T-helper 2 cell (primary cell): ENCODE measurements at regions not wholly inside any gene's neighbourhood (a gene's known extent, or its start where the extent isn't known, plus 50 kb on each side); places are given as distances from the start of the nearest gene placed in this dataset.
A peak's percentile ranks its signal among the peaks of the same experiment; 100 is the strongest.
"Not testable (repeated sequence)": the region's sequence is repeated elsewhere in the genome, so short reads cannot be mapped to it uniquely, and the experiment has no call there.

Experiments used
- DNase-seq, 5 experiments: peaks; one replicate each; pipeline versions ENCODE4 v3.0.0 to v3.0.0-alpha.2; 2012 to 2022

GRCh38 chr17:63019138-63019873, 53.3 kb downstream of the TANC2 start:
- DNase-seq = no peak

DNA sequence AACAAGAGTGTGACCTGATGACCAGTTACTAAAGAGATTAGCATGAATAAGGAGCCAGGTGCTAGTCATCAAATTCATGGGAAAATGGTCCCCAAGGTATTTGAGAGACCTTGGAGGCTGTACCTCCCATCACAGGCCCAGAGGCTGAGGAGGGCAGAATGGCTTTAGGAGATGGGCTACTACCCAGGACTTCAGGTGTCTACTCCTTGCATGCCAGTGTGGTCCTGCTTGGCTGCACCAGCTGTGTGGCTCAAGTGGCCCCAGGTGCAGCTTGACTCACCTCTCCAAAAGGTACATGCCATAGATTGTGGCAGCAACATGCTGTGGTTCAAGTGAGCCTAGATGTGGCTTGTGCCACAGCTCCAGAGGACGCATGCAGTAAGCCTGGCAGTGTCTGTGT, 56.5 kb downstream of the TANC2 start:
- no peak for DNase-seq

GRCh38 chr17:63023049-63023448, 57.0 kb downstream of the TANC2 start:
- DNase-seq = no peak

GRCh38 chr17:63024201-63024600, 58.2 kb downstream of the TANC2 start:
- no peak for DNase-seq

GRCh38 chr17:63024716-63025115, 58.7 kb downstream of the TANC2 start:
- no peak for DNase-seq

GRCh38 chr17:63025637-63026036, 59.6 kb downstream of the TANC2 start:
- not testable (repeated sequence) for DNase-seq

DNA sequence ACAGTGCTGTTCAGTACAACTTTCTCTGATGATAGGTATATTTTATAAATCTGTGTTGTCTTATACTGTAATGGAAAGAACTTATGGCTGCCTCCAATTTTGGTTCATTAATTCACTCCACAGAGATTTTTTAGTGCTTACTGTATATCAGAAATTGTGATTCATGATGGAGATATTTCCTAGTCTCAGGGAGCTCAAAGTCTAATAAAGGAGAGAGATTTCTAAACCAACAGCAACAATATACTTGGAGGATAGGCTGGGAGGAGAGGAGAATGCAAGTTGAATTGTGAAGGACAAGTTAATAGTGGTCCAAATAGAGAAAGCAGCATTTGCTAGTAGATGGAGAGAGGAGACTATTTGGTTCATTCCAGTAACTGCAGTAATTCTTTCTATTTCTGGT, 63.5 kb downstream of the TANC2 start:
- DNase-seq = no peak

- DNase-seq = no peak
These were observed 66.1 kb downstream of the TANC2 start for GRCh38 chr17:63032142-63032541.

DNA sequence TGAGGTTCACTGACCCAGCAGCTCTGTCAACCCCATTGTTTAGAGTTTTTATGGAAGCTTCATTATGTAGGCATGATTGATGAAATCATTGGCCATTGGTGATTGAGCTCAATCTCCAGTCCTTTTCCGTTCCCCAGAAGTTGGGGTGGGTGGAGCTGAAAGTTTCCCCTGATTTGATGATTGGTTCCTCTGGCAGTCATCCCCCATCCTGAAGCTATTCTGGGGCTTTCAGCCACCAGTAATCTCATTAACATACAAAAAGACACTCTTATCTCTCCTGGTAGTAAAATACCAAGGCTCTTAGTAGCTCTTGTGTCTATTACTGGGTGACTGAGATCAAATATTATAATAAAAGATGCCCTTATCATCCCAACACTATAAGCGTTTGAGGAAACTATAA, 67.1 kb downstream of the TANC2 start:
- no peak for DNase-seq

GRCh38 chr17:63035271-63035670, 69.2 kb downstream of the TANC2 start:
- DNase-seq = no peak

DNA sequence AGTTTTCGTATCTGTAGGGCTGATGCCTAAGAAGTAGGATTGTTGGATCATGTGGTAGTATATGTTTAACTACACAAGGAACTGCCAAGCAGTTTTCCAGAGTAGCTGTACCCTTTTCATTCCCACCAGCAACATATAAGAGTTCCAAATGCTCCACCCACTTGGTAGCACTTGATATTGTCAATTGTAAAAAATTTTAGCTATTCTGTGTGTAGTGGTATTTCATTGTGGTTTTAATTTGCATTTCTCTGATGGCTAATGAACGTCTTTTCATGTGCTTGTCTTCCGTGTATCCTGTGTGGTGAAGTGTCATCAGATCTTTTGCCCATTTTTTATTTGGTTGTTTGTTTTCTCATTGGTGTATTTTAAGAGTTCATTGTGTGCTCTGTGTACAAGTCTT, 69.7 kb downstream of the TANC2 start:
- peak in 1 of 5 experiments; percentile 4 for DNase-seq

DNA sequence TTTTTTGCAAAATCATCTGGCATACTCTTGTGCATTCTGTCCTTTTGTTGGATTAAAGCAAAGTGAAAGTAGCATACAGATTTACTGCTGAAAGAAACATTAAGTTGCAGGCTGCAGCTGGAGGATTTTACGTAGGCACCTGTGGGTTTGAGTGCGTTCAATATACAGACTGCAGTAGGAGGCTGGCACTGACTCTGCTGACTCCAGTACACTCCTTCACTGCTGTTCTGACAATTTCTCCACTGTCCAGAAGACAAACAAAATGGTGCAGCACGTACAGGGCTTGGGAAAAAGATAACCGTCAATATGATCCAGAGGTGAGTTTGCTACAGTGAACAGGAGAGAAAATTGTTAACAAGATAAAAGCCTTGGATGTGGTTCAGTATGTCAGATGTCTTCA, 73.3 kb downstream of the TANC2 start:
- peak in 1 of 5 experiments; percentile 9 for DNase-seq

DNA sequence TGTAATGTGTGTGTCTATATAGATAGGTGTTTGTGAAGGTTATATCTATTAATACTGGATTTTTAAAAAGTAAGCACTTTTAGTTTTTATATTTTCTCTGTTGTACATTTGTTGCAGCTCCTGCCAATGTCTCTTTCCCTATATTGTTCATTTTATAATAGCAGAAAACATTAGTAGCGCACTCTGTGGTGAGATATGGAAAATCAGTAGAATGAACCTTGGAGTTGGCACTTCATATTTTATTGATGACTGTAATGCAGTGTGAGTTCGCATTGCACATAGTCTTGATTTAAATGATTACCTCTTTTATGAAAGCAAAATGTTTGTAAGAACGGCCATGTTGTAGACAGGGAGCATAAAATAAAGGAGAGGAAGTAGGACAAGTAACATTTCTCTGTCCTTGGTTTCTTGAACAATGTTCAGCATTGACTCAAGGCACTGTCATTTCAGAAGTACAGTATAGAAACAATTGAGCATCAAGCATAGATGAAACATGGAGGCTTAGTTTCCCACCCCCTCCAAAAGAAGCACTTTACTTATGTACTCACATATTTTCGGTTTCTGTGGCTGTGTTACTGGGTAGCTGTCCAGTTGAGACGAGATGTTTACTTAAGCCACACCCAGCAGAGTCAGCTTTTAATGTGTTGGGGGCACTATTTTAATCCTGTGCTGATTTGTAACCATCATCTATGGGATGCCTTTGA, 74.0 kb downstream of the TANC2 start:
- DNase-seq = peak in 1 of 5 experiments; percentile 25

DNA sequence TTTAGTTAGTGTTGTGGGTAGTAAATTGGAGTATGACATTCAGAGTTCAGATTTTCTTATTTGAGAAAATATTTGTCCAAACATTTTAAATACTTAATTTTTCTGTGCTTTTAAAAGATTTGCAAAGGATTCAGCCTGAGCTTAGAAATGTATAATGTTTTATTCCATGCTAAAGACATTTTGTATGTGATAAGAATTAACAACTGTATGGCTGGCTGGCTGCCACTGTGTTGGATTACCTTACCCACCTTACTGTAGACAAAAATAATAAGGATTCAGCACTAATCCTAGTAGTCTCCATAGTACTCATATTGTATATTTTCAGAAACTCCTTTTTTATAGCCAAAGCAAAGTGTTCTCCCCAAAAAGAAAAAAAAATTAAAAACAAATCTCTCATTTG, 74.8 kb downstream of the TANC2 start:
- no peak for DNase-seq

DNA sequence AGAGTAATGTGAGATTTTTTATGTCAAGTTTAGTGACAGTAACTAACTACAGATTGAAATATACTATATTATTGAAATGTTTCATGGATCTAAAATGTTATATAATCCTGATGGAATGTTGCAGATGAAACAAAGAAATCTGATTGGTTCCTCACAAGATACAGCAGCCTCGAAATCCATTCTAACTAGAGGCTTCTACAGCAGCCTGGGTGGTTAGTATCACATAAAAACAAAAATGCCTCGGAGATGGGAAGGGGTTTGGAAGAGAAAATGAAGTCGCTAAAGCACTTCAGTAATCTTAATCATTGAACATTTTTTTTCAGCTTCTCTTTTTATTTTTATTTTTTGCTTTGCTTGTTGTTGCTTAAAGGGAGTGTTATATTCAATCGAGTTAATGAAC, 75.2 kb downstream of the TANC2 start:
- DNase-seq = no peak

GRCh38 chr17:63041722-63042121, 75.7 kb downstream of the TANC2 start:
- no peak for DNase-seq

GRCh38 chr17:63042256-63042812, 76.3 kb downstream of the TANC2 start:
- no peak for DNase-seq

- DNase-seq = not testable (repeated sequence)
These were observed 91.5 kb downstream of the TANC2 start for GRCh38 chr17:63057560-63057959.

- peak in 1 of 5 experiments; percentile 19 for DNase-seq
These were observed 100.3 kb downstream of the TANC2 start for GRCh38 chr17:63066158-63066813.

- DNase-seq = no peak
These were observed 103.2 kb downstream of the TANC2 start for GRCh38 chr17:63069245-63069644.

DNA sequence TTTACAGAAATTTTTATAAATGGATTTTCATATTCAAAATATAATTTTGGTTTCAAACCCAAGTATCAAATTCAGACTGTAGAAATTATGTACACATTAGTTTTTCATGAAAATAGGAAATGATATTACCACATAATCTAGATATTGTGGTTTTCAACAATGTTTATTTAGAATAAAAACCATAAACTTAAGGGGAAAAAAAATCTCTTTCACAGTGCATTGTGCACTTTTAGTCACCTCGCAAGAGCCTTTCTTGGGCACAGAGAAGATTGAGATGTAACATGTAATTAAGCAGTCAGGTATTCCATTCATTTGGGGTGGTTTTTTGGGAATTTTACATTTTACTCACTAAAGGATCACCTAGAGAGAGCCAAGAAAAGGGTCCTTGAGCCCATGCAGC, 104.0 kb downstream of the TANC2 start:
- no peak for DNase-seq

DNA sequence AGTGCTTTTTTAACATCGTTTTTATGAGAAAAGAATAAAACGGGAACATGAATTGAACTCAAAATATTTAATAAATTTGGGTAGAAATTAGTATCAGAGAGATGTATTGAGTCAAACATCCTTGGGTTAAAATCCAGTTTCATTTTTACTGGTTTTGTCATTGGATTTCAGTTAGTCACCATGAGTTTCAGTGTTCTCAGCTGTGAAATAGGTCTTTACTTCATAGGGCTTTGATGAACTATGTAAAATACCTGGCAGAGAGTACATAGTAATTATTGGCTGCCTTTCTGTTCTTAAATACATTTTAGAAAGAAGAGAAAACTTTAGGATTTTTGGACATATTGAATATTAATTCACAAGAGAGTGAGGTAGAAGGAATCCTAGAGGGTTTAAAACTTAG, 105.8 kb downstream of the TANC2 start:
- no peak for DNase-seq

DNA sequence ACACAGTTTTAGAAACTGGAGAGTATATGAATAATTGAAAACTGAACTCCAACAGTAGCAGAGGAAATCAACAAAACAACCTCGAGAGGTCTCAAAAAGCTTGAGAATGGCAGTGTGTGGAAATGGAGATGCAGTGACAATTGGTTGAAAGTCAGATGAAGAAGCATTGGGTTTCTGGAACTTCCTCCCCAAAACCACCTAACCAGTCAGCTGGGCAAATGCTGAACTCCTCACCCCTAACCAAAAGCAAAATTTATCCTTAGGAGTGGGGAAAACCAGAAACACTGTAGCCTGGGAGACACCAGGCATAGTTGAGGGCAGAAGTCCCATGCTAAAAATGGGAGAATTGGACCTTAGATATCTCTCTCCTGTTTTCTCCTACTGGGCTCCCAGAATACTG, 109.9 kb downstream of the TANC2 start:
- no peak for DNase-seq

GRCh38 chr17:63078707-63079106, 112.7 kb downstream of the TANC2 start:
- no peak for DNase-seq
